Erythroblast (primary cell): ENCODE measurements at regions not wholly inside any gene's neighbourhood (a gene's known extent, or its start where the extent isn't known, plus 50 kb on each side); places are given as distances from the start of the nearest gene placed in this dataset.

Experiments used
- GATA1 ChIP-seq: IDR thresholded peaks from 2 replicates; pipeline ENCODE4 v1.6.1; 2011; ENCODE audit warnings: low read depth, mild to moderate bottlenecking, control low read depth, low read length, moderate library complexity
- POLR2A ChIP-seq: IDR thresholded peaks from 2 replicates; pipeline ENCODE4 v1.6.1; 2011; ENCODE audit warnings: mild to moderate bottlenecking, low read length

DNA sequence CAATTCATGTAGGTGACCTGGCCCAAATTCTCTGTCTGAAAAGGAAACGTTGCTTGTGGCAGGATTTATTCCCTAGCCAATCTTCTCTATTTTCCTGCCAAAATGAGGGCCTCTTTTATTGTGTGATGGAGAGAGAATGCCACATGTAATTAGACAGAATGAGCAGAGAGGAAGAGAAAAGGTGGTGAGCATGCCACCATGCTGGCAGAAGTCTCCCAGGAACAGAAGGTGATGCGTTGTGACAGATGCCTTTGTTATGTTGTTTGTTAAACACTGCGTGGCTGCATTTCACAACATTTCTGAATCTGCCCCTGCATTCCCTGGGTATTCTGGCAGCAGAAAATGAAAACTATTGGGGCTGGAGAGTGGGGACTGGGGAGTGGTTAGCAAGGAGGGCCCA is 577.6 kb downstream of the TLR4 start:
- TF ChIP-seq POLR2A (no peak), GATA1 (no peak)
